ENCODE measurements at regions not wholly inside any gene's neighbourhood (a gene's known extent, or its start where the extent isn't known, plus 50 kb on each side); places are given as distances from the start of the nearest gene placed in this dataset.

- no peak for TF ChIP-seq POLR2A (IDR thresholded peaks at IDR 0.05)
- TF ChIP-seq, protein P1, sequence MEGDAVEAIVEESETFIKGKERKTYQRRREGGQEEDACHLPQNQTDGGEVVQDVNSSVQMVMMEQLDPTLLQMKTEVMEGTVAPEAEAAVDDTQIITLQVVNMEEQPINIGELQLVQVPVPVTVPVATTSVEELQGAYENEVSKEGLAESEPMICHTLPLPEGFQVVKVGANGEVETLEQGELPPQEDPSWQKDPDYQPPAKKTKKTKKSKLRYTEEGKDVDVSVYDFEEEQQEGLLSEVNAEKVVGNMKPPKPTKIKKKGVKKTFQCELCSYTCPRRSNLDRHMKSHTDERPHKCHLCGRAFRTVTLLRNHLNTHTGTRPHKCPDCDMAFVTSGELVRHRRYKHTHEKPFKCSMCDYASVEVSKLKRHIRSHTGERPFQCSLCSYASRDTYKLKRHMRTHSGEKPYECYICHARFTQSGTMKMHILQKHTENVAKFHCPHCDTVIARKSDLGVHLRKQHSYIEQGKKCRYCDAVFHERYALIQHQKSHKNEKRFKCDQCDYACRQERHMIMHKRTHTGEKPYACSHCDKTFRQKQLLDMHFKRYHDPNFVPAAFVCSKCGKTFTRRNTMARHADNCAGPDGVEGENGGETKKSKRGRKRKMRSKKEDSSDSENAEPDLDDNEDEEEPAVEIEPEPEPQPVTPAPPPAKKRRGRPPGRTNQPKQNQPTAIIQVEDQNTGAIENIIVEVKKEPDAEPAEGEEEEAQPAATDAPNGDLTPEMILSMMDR (IDR thresholded peaks at IDR 0.05): no peak
Measured at GRCh38 chr18:66316701-66317100, 287.2 kb downstream of the CDH19 start.
